Activated naive CD4-positive, alpha-beta T cell treated with anti-CD3 and anti-CD28 coated beads for 36 hours (primary cell): ENCODE measurements at regions not wholly inside any gene's neighbourhood (a gene's known extent, or its start where the extent isn't known, plus 50 kb on each side); places are given as distances from the start of the nearest gene placed in this dataset.

ENCODE experiments used
- CTCF ChIA-PET: fragments of 350-600 bp; sonication (Branson Sonifier 250); formaldehyde crosslinking; loops from one replicate; lab custom pipeline; 2021; ENCODE audit warnings: antibody characterized with exemption; lab: Charles Lee
- DNase-seq: peaks from one replicate; pipeline ENCODE4 v3.0.0-alpha.2; 2020
- H3K27ac Mint-ChIP-seq: one replicate; pipeline ENCODE4 v1.8.0; 2021; ENCODE audit warnings: mild to moderate bottlenecking, mixed read lengths
- H3K27me3 Mint-ChIP-seq: one replicate; pipeline ENCODE4 v1.8.0; 2021; ENCODE audit warnings: low read depth, mixed read lengths
- H3K36me3 Mint-ChIP-seq: one replicate; pipeline ENCODE4 v1.8.0; 2021; ENCODE audit warnings: low read depth, mixed read lengths
- H3K4me1 Mint-ChIP-seq: one replicate; pipeline ENCODE4 v1.8.0; 2021; ENCODE audit warnings: low read depth, mixed read lengths
- H3K4me3 Mint-ChIP-seq: one replicate; pipeline ENCODE4 v1.8.0; 2021; ENCODE audit warnings: mild to moderate bottlenecking, moderate library complexity, mixed read lengths
- H3K9me3 Mint-ChIP-seq: one replicate; pipeline ENCODE4 v1.8.0; 2021; ENCODE audit warnings: mixed read lengths
- intact Hi-C: fragments of 100-400 bp; cut with micrococcal nuclease; formaldehyde crosslinking; loops from one replicate; pipeline ENCODE4 v1.15.1; 2023

DNA sequence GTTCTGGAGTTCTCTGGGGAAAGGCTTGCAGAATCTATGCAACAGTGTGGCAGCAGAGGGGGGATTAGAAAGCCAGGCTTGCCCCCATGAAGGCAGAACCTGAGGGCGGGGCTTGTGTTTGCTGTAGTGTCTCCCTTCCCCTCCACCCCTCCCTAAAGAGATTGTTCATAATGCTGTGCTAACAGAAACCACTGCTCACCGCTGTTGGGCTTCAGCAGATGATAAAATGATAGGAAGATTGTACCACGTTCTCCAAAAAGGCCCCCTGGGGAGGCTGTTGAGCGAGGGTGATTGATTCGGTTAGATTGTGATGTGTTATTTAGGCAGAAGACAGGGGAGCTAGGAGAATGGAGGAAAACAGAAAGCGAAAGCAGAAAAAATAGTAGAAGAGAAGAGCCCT lies 215.2 kb upstream of the NCAM1 start:
- intact Hi-C loops: no loop called here
- H3K9me3 Mint-ChIP-seq: no peaks in the 10 kb centered on the region
- H3K27ac Mint-ChIP-seq: no peak overlapping the region
- CTCF ChIA-PET: no interaction called here
- peaks cover 28% of the 10 kb centered on the region for H3K27me3 Mint-ChIP-seq
- H3K4me1 Mint-ChIP-seq: no peaks in the 10 kb centered on the region
- H3K4me3 Mint-ChIP-seq: no peak overlapping the region
- no peaks in the 10 kb centered on the region for H3K36me3 Mint-ChIP-seq
- DNase-seq: no peak

DNA sequence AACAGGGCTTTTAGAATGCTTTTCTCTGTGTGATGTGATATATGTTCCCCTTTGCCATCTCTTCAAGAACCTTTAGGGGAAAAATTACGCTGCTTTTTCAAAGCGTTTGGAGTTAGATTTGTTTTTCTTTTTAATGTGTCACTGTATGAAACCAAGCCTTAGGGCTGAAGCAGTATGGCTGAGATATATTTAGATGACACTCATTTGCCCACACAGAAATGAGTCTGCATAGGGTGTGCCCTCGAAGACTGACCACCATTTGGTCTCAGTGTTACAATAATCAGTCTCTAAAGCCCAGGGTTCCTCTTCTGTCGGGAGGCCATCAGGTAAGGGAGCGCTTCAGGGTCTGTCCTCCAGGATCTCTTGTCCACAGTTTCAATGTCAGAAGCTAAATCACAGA lies 213.0 kb upstream of the NCAM1 start:
- DNase-seq: no peak
- CTCF ChIA-PET: no interaction called here
- H3K27me3 Mint-ChIP-seq: peaks cover 27% of the 10 kb centered on the region
- H3K27ac Mint-ChIP-seq: no peak overlapping the region
- H3K36me3 Mint-ChIP-seq: no peaks in the 10 kb centered on the region
- no peak overlapping the region for H3K4me3 Mint-ChIP-seq
- H3K9me3 Mint-ChIP-seq: no peaks in the 10 kb centered on the region
- no peaks in the 10 kb centered on the region for H3K4me1 Mint-ChIP-seq
- intact Hi-C loops: no loop called here

- no peaks in the 10 kb centered on the region for H3K9me3 Mint-ChIP-seq
- intact Hi-C loops: no loop called here
- H3K4me3 Mint-ChIP-seq: no peak overlapping the region
- DNase-seq: no peak
- CTCF ChIA-PET: no interaction called here
- no peak overlapping the region for H3K27ac Mint-ChIP-seq
- no peaks in the 10 kb centered on the region for H3K4me1 Mint-ChIP-seq
- H3K27me3 Mint-ChIP-seq: peaks cover 27% of the 10 kb centered on the region
- no peaks in the 10 kb centered on the region for H3K36me3 Mint-ChIP-seq
Measured at GRCh38 chr11:112748713-112749543, 212.3 kb upstream of the NCAM1 start.

DNA sequence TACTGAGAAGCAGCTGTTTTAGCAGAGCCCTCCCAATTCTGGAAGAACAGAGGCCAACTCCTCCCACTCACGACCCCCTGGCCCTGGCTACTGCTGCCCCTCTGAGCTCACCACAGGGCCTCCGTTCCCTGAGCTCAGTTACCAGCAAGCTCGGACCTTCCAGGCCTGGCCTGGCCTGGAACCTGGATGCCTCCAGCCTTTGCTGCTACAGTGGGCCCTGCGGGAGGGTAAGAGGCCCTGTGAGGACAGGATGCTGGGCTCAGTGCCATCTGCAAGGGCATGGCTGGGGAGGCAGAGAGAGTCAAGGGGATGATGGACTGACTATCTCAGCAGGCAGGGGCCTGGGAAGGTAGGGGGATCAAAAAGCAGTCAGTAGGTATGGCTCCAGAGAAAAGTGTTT lies 209.9 kb upstream of the NCAM1 start:
- CTCF ChIA-PET: interaction anchor here (0.9 kb wide), 1 partner anchor 231 kb away, joined by 5 read pairs; no protein-coding TSS in a partner anchor
- Mint-ChIP-seq H3K9me3 (no peaks in the 10 kb centered on the region), H3K4me1 (no peaks in the 10 kb centered on the region), H3K27ac (no peak overlapping the region), H3K4me3 (no peak overlapping the region), H3K36me3 (no peaks in the 10 kb centered on the region), H3K27me3 (peaks cover 19% of the 10 kb centered on the region)
- no peak for DNase-seq
- intact Hi-C loops: no loop called here

GRCh38 chr11:112751772-112752171 lies 209.4 kb upstream of the NCAM1 start:
- no peaks in the 10 kb centered on the region for H3K4me1 Mint-ChIP-seq

GRCh38 chr11:112752563-112752962 lies 208.7 kb upstream of the NCAM1 start:
- no peaks in the 10 kb centered on the region for H3K4me1 Mint-ChIP-seq
- peaks cover 15% of the 10 kb centered on the region for H3K27me3 Mint-ChIP-seq
- no peak for DNase-seq
- CTCF ChIA-PET: no interaction called here
- no peaks in the 10 kb centered on the region for H3K36me3 Mint-ChIP-seq
- H3K4me3 Mint-ChIP-seq: no peak overlapping the region
- H3K9me3 Mint-ChIP-seq: no peaks in the 10 kb centered on the region
- H3K27ac Mint-ChIP-seq: no peak overlapping the region
- intact Hi-C loops: no loop called here

More at GRCh38 chr11:112751772-112752171, 209.4 kb upstream of the NCAM1 start:
- H3K27me3 Mint-ChIP-seq: peaks cover 16% of the 10 kb centered on the region
- CTCF ChIA-PET: interaction anchor here (0.6 kb wide), 1 partner anchor 170 kb away, joined by 3 read pairs; no protein-coding TSS in a partner anchor
- DNase-seq: no peak
- intact Hi-C loops: no loop called here
- H3K9me3 Mint-ChIP-seq: no peaks in the 10 kb centered on the region
- H3K4me3 Mint-ChIP-seq: no peak overlapping the region
- no peaks in the 10 kb centered on the region for H3K36me3 Mint-ChIP-seq
- no peak overlapping the region for H3K27ac Mint-ChIP-seq

- H3K4me3 Mint-ChIP-seq: no peak overlapping the region
- H3K27ac Mint-ChIP-seq: no peak overlapping the region
- no peak for DNase-seq
- CTCF ChIA-PET: no interaction called here
- intact Hi-C loops: no loop called here
- no peaks in the 10 kb centered on the region for H3K36me3 Mint-ChIP-seq
- H3K4me1 Mint-ChIP-seq: no peaks in the 10 kb centered on the region
- H3K9me3 Mint-ChIP-seq: no peaks in the 10 kb centered on the region
- H3K27me3 Mint-ChIP-seq: peaks cover 8% of the 10 kb centered on the region
Measured at GRCh38 chr11:112753706-112754105, 207.5 kb upstream of the NCAM1 start.

DNA sequence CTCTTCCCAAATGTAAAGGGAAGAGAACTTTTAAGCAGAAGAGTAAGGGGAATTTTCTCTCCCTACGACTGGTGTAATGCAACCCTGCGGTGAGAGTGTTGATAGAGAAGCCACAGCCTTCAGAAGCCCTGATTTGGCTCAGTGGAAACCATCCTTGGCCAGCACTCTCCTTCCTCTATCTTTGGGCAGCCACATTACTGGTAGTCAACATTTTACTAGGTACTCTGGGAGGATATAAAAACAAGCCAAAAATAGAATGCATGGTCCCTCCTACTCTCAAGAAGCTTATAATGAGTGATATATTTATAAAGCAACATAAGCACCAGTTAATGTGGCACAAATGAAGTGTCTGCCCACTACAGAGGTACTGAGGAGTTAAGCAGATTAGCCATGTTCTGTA lies 201.8 kb upstream of the NCAM1 start:
- intact Hi-C loops: no loop called here
- CTCF ChIA-PET: no interaction called here
- no peak for DNase-seq
- Mint-ChIP-seq H3K27me3 (no peaks in the 10 kb centered on the region), H3K27ac (no peak overlapping the region), H3K9me3 (no peaks in the 10 kb centered on the region), H3K36me3 (no peaks in the 10 kb centered on the region), H3K4me3 (no peak overlapping the region), H3K4me1 (no peaks in the 10 kb centered on the region)

DNA sequence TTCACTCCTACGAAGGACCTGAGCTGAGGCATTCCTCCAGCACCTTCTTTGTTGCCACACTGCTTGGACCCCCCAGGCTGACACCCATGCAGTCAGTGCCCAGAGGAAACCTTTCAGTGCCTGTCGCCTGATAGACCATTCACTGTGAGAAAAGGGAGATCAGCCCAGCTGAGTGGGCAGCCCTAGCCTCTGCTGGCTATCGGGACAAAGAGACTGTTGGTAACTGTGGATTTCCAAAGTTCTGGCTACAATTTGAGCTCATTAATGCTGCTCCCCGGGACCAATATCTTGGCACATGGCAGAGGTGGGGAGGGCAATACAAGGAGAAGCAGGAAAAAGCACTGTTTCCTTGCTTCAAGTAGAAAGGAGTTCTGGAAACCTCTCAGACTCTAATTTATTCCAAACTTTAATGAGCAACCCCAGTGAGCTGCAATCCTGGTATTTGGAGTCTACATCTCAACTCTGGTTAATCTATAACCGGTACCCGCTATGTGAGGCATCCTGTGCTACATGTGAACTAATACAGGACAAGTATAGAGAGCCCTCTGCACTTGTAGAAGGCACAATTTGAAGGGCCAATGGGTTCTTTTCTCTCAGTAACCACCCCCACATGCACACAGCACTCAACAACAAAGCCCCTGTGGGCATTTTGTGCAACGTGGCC lies 200.7 kb upstream of the NCAM1 start:
- no peaks in the 10 kb centered on the region for H3K4me1 Mint-ChIP-seq
- no peaks in the 10 kb centered on the region for H3K27me3 Mint-ChIP-seq
- no peak overlapping the region for H3K27ac Mint-ChIP-seq
- H3K36me3 Mint-ChIP-seq: no peaks in the 10 kb centered on the region
- intact Hi-C loops: no loop called here
- CTCF ChIA-PET: no interaction called here
- no peak overlapping the region for H3K4me3 Mint-ChIP-seq
- no peak for DNase-seq
- H3K9me3 Mint-ChIP-seq: no peaks in the 10 kb centered on the region

GRCh38 chr11:112761911-112762706 lies 199.1 kb upstream of the NCAM1 start:
- Mint-ChIP-seq H3K36me3 (no peaks in the 10 kb centered on the region), H3K9me3 (no peaks in the 10 kb centered on the region), H3K4me1 (no peaks in the 10 kb centered on the region), H3K27ac (no peak overlapping the region), H3K27me3 (peaks cover 3% of the 10 kb centered on the region), H3K4me3 (no peak overlapping the region)
- CTCF ChIA-PET: no interaction called here
- intact Hi-C loops: no loop called here
- no peak for DNase-seq

- CTCF ChIA-PET: no interaction called here
- intact Hi-C loops: no loop called here
- peaks cover 3% of the 10 kb centered on the region for H3K27me3 Mint-ChIP-seq
- no peak overlapping the region for H3K27ac Mint-ChIP-seq
- H3K9me3 Mint-ChIP-seq: no peaks in the 10 kb centered on the region
- no peaks in the 10 kb centered on the region for H3K36me3 Mint-ChIP-seq
- no peak overlapping the region for H3K4me3 Mint-ChIP-seq
- DNase-seq: no peak
- no peaks in the 10 kb centered on the region for H3K4me1 Mint-ChIP-seq
Measured at GRCh38 chr11:112762707-112763090, 198.5 kb upstream of the NCAM1 start.

- no peak overlapping the region for H3K27ac Mint-ChIP-seq
- H3K36me3 Mint-ChIP-seq: no peaks in the 10 kb centered on the region
- H3K27me3 Mint-ChIP-seq: peaks cover 3% of the 10 kb centered on the region
- no peak for DNase-seq
- H3K4me1 Mint-ChIP-seq: no peaks in the 10 kb centered on the region
- intact Hi-C loops: no loop called here
- CTCF ChIA-PET: no interaction called here
- H3K4me3 Mint-ChIP-seq: no peak overlapping the region
- H3K9me3 Mint-ChIP-seq: no peaks in the 10 kb centered on the region
Measured at GRCh38 chr11:112765337-112765736, 195.9 kb upstream of the NCAM1 start.
